Neuron (in vitro differentiated cells): ENCODE measurements at regions not wholly inside any gene's neighbourhood (a gene's known extent, or its start where the extent isn't known, plus 50 kb on each side); places are given as distances from the start of the nearest gene placed in this dataset.
A peak's percentile ranks its signal among the peaks of the same experiment; 100 is the strongest.
"Not testable (repeated sequence)": the region's sequence is repeated elsewhere in the genome, so short reads cannot be mapped to it uniquely, and the experiment has no call there.

Experiments used
- H2AFZ ChIP-seq: one replicate; pipeline ENCODE4 v1.6.1; 2013; ENCODE audit warnings: low read depth, mild to moderate bottlenecking, inconsistent platforms, low read length, moderate library complexity
- H3K27me3 ChIP-seq: one replicate; pipeline ENCODE4 v1.6.1; 2013; ENCODE audit warnings: low read length; ENCODE audit not compliant: insufficient read depth
- H3K36me3 ChIP-seq: one replicate; pipeline ENCODE4 v1.6.1; 2013; ENCODE audit warnings: low read length; ENCODE audit not compliant: insufficient read depth
- H3K4me1 ChIP-seq: one replicate; pipeline ENCODE4 v1.6.1; 2013; ENCODE audit warnings: low read length; ENCODE audit not compliant: insufficient read depth
- H3K4me3 ChIP-seq: 2 replicates; pipeline ENCODE4 v1.5.1; 2013; ENCODE audit warnings: mild to moderate bottlenecking, low read length, moderate library complexity
- H3K9me3 ChIP-seq: one replicate; pipeline ENCODE4 v1.6.1; 2013; ENCODE audit warnings: low read length

GRCh38 chr2:39934851-39935250, 155.8 kb upstream of the THUMPD2 start:
- no peaks in the 10 kb centered on the region for H3K4me1 ChIP-seq
- no peak overlapping the region for H3K4me3 ChIP-seq
- H3K27me3 ChIP-seq: no peaks in the 10 kb centered on the region
- no peaks in the 10 kb centered on the region for H3K9me3 ChIP-seq
- H3K36me3 ChIP-seq: no peaks in the 10 kb centered on the region
- H2AFZ ChIP-seq: no peak overlapping the region

- H3K36me3 ChIP-seq: no peaks in the 10 kb centered on the region
- no peaks in the 10 kb centered on the region for H3K27me3 ChIP-seq
- H3K4me1 ChIP-seq: no peaks in the 10 kb centered on the region
- peak overlapping the region; percentile 40 for H2AFZ ChIP-seq
- no peaks in the 10 kb centered on the region for H3K9me3 ChIP-seq
- no peak overlapping the region for H3K4me3 ChIP-seq
Observed at GRCh38 chr2:39933196-39933595, 154.1 kb upstream of the THUMPD2 start.

GRCh38 chr2:39932198-39932597, 153.1 kb upstream of the THUMPD2 start:
- Histone ChIP-seq H3K36me3 (no peaks in the 10 kb centered on the region), H3K9me3 (no peaks in the 10 kb centered on the region), H3K4me1 (no peaks in the 10 kb centered on the region)

GRCh38 chr2:39930175-39930917, 151.3 kb upstream of the THUMPD2 start:
- no peaks in the 10 kb centered on the region for H3K4me1 ChIP-seq
- no peaks in the 10 kb centered on the region for H3K27me3 ChIP-seq
- H2AFZ ChIP-seq: no peak overlapping the region
- H3K9me3 ChIP-seq: no peaks in the 10 kb centered on the region
- no peaks in the 10 kb centered on the region for H3K36me3 ChIP-seq
- H3K4me3 ChIP-seq: no peak overlapping the region

More at GRCh38 chr2:39932198-39932597, 153.1 kb upstream of the THUMPD2 start:
- Histone ChIP-seq H3K4me3 (no peak overlapping the region), H2AFZ (no peak overlapping the region), H3K27me3 (no peaks in the 10 kb centered on the region)

GRCh38 chr2:39929531-39929930, 150.5 kb upstream of the THUMPD2 start:
- no peaks in the 10 kb centered on the region for H3K36me3 ChIP-seq
- no peaks in the 10 kb centered on the region for H3K9me3 ChIP-seq
- H2AFZ ChIP-seq: no peak overlapping the region
- no peak overlapping the region for H3K4me3 ChIP-seq
- H3K4me1 ChIP-seq: no peaks in the 10 kb centered on the region
- no peaks in the 10 kb centered on the region for H3K27me3 ChIP-seq

- Histone ChIP-seq H3K9me3 (no peaks in the 10 kb centered on the region), H3K36me3 (no peaks in the 10 kb centered on the region), H3K4me3 (no peak overlapping the region), H3K27me3 (no peaks in the 10 kb centered on the region), H3K4me1 (no peaks in the 10 kb centered on the region), H2AFZ (no peak overlapping the region)
Observed at GRCh38 chr2:39925312-39925711, 146.3 kb upstream of the THUMPD2 start.

GRCh38 chr2:39923455-39923854, 144.4 kb upstream of the THUMPD2 start:
- Histone ChIP-seq H3K9me3 (no peaks in the 10 kb centered on the region), H3K27me3 (no peaks in the 10 kb centered on the region), H3K4me1 (no peaks in the 10 kb centered on the region), H3K4me3 (no peak overlapping the region), H2AFZ (no peak overlapping the region), H3K36me3 (no peaks in the 10 kb centered on the region)

- Histone ChIP-seq H3K27me3 (no peaks in the 10 kb centered on the region), H2AFZ (no peak overlapping the region), H3K36me3 (no peaks in the 10 kb centered on the region), H3K9me3 (no peaks in the 10 kb centered on the region), H3K4me1 (no peaks in the 10 kb centered on the region), H3K4me3 (no peak overlapping the region)
Observed at GRCh38 chr2:39922679-39923405, 143.8 kb upstream of the THUMPD2 start.

GRCh38 chr2:39920307-39920801, 141.3 kb upstream of the THUMPD2 start:
- Histone ChIP-seq H3K4me1 (no peaks in the 10 kb centered on the region), H3K4me3 (no peak overlapping the region), H3K27me3 (no peaks in the 10 kb centered on the region)

GRCh38 chr2:39919511-39920306, 140.7 kb upstream of the THUMPD2 start:
- no peak overlapping the region for H3K4me3 ChIP-seq
- H3K4me1 ChIP-seq: no peaks in the 10 kb centered on the region
- no peaks in the 10 kb centered on the region for H3K27me3 ChIP-seq

More at GRCh38 chr2:39920307-39920801, 141.3 kb upstream of the THUMPD2 start:
- H3K9me3 ChIP-seq: no peaks in the 10 kb centered on the region
- no peak overlapping the region for H2AFZ ChIP-seq
- no peaks in the 10 kb centered on the region for H3K36me3 ChIP-seq

GRCh38 chr2:39918886-39919285, 139.8 kb upstream of the THUMPD2 start:
- no peak overlapping the region for H3K4me3 ChIP-seq

More at GRCh38 chr2:39919511-39920306, 140.7 kb upstream of the THUMPD2 start:
- Histone ChIP-seq H3K36me3 (no peaks in the 10 kb centered on the region), H3K9me3 (no peaks in the 10 kb centered on the region), H2AFZ (no peak overlapping the region)

GRCh38 chr2:39917371-39917770, 138.3 kb upstream of the THUMPD2 start:
- H3K4me3 ChIP-seq, H3K9me3 ChIP-seq, H3K36me3 ChIP-seq, H2AFZ ChIP-seq, H3K27me3 ChIP-seq, H3K4me1 ChIP-seq: not testable (repeated sequence)

More at GRCh38 chr2:39918886-39919285, 139.8 kb upstream of the THUMPD2 start:
- Histone ChIP-seq H3K36me3 (no peaks in the 10 kb centered on the region), H2AFZ (no peak overlapping the region), H3K4me1 (no peaks in the 10 kb centered on the region), H3K27me3 (no peaks in the 10 kb centered on the region), H3K9me3 (no peaks in the 10 kb centered on the region)

- no peaks in the 10 kb centered on the region for H3K36me3 ChIP-seq
- H3K4me3 ChIP-seq: no peak overlapping the region
- no peaks in the 10 kb centered on the region for H3K27me3 ChIP-seq
- H3K9me3 ChIP-seq: no peaks in the 10 kb centered on the region
- no peaks in the 10 kb centered on the region for H3K4me1 ChIP-seq
- no peak overlapping the region for H2AFZ ChIP-seq
Observed at GRCh38 chr2:39914949-39915348, 135.9 kb upstream of the THUMPD2 start.
